RWPE1 (cell line): ENCODE measurements at regions not wholly inside any gene's neighbourhood (a gene's known extent, or its start where the extent isn't known, plus 50 kb on each side); places are given as distances from the start of the nearest gene placed in this dataset.
A peak's percentile ranks its signal among the peaks of the same experiment; 100 is the strongest.

Experiments used
- CTCF ChIA-PET: fragments of 350-600 bp; sonication (Branson Sonifier 250); formaldehyde crosslinking; extraction: SDS; loops from one replicate; lab custom pipeline; 2021; lab: Yijun Ruan, JAX
- POLR2A ChIA-PET: fragments of 400-600 bp; formaldehyde crosslinking; extraction: SDS; loops from one replicate; lab custom pipeline; 2020; ENCODE audit warnings: antibody characterized with exemption; ENCODE audit not compliant: low non-redundant PET; lab: Yijun Ruan, JAX
- DNase-seq: peaks from one replicate; pipeline ENCODE4 v3.0.0; 2012; ENCODE audit warnings: low spot score
- H3K27ac ChIP-seq: fragments of 450-650 bp; 2 replicates; pipeline ENCODE4 v1.5.1; 2017
- CTCF ChIP-seq: fragments of 450-650 bp; conservative IDR thresholded peaks from 2 replicates; pipeline ENCODE4 v1.5.1; 2017; ENCODE audit warnings: low read depth, mild to moderate bottlenecking

- no peak for TF ChIP-seq CTCF
- ChIA-PET POLR2A (no interaction called here), CTCF (no interaction called here)
- no peak overlapping the region for H3K27ac ChIP-seq
- DNase-seq = no peak
Measured at GRCh38 chr18:54013452-54013851, 211.0 kb downstream of the MBD2 start.

GRCh38 chr18:54004828-54005227 lies 219.6 kb downstream of the MBD2 start:
- no peak for DNase-seq
- POLR2A ChIA-PET = no interaction called here
- no peak overlapping the region for H3K27ac ChIP-seq
- no peak for TF ChIP-seq CTCF
- CTCF ChIA-PET = no interaction called here

- no peak overlapping the region for H3K27ac ChIP-seq
- TF ChIP-seq CTCF = no peak
- ChIA-PET POLR2A (no interaction called here), CTCF (no interaction called here)
- no peak for DNase-seq
Measured at GRCh38 chr18:54003195-54003594, 221.3 kb downstream of the MBD2 start.

GRCh38 chr18:53997064-53997463 lies 227.4 kb downstream of the MBD2 start:
- POLR2A ChIA-PET = no interaction called here
- no peak for DNase-seq
- TF ChIP-seq CTCF = no peak
- CTCF ChIA-PET = no interaction called here
- no peak overlapping the region for H3K27ac ChIP-seq

GRCh38 chr18:53994016-53994415 lies 230.5 kb downstream of the MBD2 start:
- POLR2A ChIA-PET = no interaction called here
- no peak overlapping the region for H3K27ac ChIP-seq
- DNase-seq = no peak
- no peak for TF ChIP-seq CTCF
- CTCF ChIA-PET = no interaction called here

GRCh38 chr18:53991805-53992204 lies 232.7 kb downstream of the MBD2 start:
- ChIA-PET CTCF (interaction anchor here (0.8 kb wide), 1 partner anchor 25 kb away, joined by 3 read pairs; no protein-coding TSS in a partner anchor), POLR2A (no interaction called here)
- DNase-seq = no peak
- TF ChIP-seq CTCF = no peak
- H3K27ac ChIP-seq = no peak overlapping the region

GRCh38 chr18:53991202-53991601 lies 233.3 kb downstream of the MBD2 start:
- peak; percentile 2 for DNase-seq
- POLR2A ChIA-PET = no interaction called here
- no peak for TF ChIP-seq CTCF
- H3K27ac ChIP-seq = no peak overlapping the region
- CTCF ChIA-PET = no interaction called here
